Caco-2 (cell line): ENCODE measurements at regions not wholly inside any gene's neighbourhood (a gene's known extent, or its start where the extent isn't known, plus 50 kb on each side); places are given as distances from the start of the nearest gene placed in this dataset.
"Not testable (repeated sequence)": the region's sequence is repeated elsewhere in the genome, so short reads cannot be mapped to it uniquely, and the experiment has no call there.

ENCODE experiments used
- BruUV-seq: library from RNA; stranded (reverse); fragments of 400-500 nt; replicated peaks from 2 replicates; lab custom pipeline; 2021; lab: Mats Ljungman, UMichigan
- CTCF ChIA-PET: fragments of 300-600 bp; sonication (Branson Sonifier 250); formaldehyde crosslinking; loops from one replicate; lab custom pipeline; 2022; ENCODE audit warnings: antibody characterized with exemption; lab: Charles Lee
- POLR2A ChIA-PET: fragments of 300-600 bp; sonication (Branson Sonifier 250); formaldehyde crosslinking; loops from one replicate; lab custom pipeline; 2022; ENCODE audit warnings: antibody characterized with exemption; lab: Charles Lee
- DNase-seq, 2 experiments: peaks; one replicate each; pipeline versions ENCODE4 v3.0.0 to v3.0.0-alpha.2; 2020 to 2022
- H3K27me3 ChIP-seq: replicated peaks from 2 replicates; pipeline ENCODE4 v1.6.0; 2011; ENCODE audit warnings: low read length; ENCODE audit not compliant: control insufficient read depth, insufficient read depth
- H3K36me3 ChIP-seq: 2 replicates; pipeline ENCODE4 v1.5.1; 2011; ENCODE audit warnings: low read length; ENCODE audit not compliant: control insufficient read depth, insufficient read depth
- H3K4me1 ChIP-seq: fragments of 250-450 bp; sonication (Bioruptor Pico); 2 replicates; pipeline ENCODE4 v1.5.1; 2020; ENCODE audit warnings: mild to moderate bottlenecking
- H3K4me3 ChIP-seq: 2 replicates; pipeline ENCODE4 v1.5.1; 2011; ENCODE audit warnings: low read depth, mild to moderate bottlenecking, control low read depth, low read length
- H3K9me3 ChIP-seq: fragments of 250-450 bp; sonication (Bioruptor Pico); 2 replicates; pipeline ENCODE4 v1.5.1; 2020; ENCODE audit warnings: mild to moderate bottlenecking, moderate library complexity
- H3K27ac Mint-ChIP-seq: one replicate; pipeline ENCODE4 v1.8.0; 2022; ENCODE audit warnings: mixed read lengths; ENCODE audit not compliant: unreplicated experiment
- H3K27me3 Mint-ChIP-seq: one replicate; pipeline ENCODE4 v1.8.0; 2022; ENCODE audit warnings: mixed read lengths; ENCODE audit not compliant: insufficient read depth, unreplicated experiment
- H3K36me3 Mint-ChIP-seq: one replicate; pipeline ENCODE4 v1.8.0; 2022; ENCODE audit warnings: mild to moderate bottlenecking, mixed read lengths; ENCODE audit not compliant: insufficient read depth, unreplicated experiment
- H3K4me1 Mint-ChIP-seq: one replicate; pipeline ENCODE4 v1.8.0; 2022; ENCODE audit warnings: low read depth, mixed read lengths; ENCODE audit not compliant: unreplicated experiment
- H3K4me3 Mint-ChIP-seq: one replicate; pipeline ENCODE4 v1.8.0; 2022; ENCODE audit warnings: mild to moderate bottlenecking, moderate library complexity, mixed read lengths; ENCODE audit not compliant: unreplicated experiment
- H3K9me3 Mint-ChIP-seq: one replicate; pipeline ENCODE4 v1.8.0; 2022; ENCODE audit warnings: mixed read lengths; ENCODE audit not compliant: unreplicated experiment
- intact Hi-C: fragments of 100-400 bp; cut with micrococcal nuclease; formaldehyde crosslinking; loops from one replicate; pipeline ENCODE4 v1.10.0; 2022; ENCODE audit not compliant: unreplicated experiment
- TF ChIP-seq, protein P1 (sequence below), 2 experiments: fragments of 200-600 bp in 1 of 2; IDR thresholded peaks; 1 replicate in 1 of 2; 2 replicates in 1 of 2; pipeline versions ENCODE4 v1.5.1 to v1.8.0; 2011 to 2022; ENCODE audit warnings: antibody characterized with exemption in 1 of 2, control low read depth in 1 of 2, inconsistent platforms in 1 of 2, low read depth in 1 of 2, low read length in 1 of 2, mild to moderate bottlenecking in 1 of 2, moderate library complexity in 1 of 2; ENCODE audit not compliant: insufficient read depth in 1 of 2, severe bottlenecking in 1 of 2, unreplicated experiment in 1 of 2

DNA sequence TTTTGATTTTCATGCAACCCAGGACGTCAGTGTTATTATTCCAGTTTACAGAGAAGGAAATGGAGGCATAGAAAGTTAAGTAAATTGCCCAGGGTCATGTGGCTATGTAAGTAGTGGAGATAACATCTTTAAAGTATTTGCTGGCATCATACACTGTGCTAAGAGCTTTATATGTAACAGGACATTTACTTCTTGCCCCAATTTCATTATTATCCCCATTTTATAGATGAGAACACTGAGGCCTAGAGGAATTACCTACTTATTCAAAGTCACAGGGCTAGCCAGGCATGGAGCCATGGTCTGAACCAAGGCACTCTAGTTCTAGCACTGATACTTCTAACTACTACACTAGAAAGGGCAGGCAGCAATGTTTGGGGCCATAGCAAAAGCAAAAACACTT, 107.3 kb upstream of the ANKRD28 start:
- Histone ChIP-seq H3K27me3 (no peaks in the 10 kb centered on the region), H3K36me3 (no peaks in the 10 kb centered on the region), H3K4me3 (no peak overlapping the region), H3K9me3 (no peaks in the 10 kb centered on the region), H3K4me1 (no peaks in the 10 kb centered on the region)
- no peak overlapping the region for H3K27ac Mint-ChIP-seq
- no peak for DNase-seq
- intact Hi-C loops: no loop called here
- POLR2A ChIA-PET: no interaction called here
- BruUV-seq: no TSS peak
- TF ChIP-seq, protein P1, sequence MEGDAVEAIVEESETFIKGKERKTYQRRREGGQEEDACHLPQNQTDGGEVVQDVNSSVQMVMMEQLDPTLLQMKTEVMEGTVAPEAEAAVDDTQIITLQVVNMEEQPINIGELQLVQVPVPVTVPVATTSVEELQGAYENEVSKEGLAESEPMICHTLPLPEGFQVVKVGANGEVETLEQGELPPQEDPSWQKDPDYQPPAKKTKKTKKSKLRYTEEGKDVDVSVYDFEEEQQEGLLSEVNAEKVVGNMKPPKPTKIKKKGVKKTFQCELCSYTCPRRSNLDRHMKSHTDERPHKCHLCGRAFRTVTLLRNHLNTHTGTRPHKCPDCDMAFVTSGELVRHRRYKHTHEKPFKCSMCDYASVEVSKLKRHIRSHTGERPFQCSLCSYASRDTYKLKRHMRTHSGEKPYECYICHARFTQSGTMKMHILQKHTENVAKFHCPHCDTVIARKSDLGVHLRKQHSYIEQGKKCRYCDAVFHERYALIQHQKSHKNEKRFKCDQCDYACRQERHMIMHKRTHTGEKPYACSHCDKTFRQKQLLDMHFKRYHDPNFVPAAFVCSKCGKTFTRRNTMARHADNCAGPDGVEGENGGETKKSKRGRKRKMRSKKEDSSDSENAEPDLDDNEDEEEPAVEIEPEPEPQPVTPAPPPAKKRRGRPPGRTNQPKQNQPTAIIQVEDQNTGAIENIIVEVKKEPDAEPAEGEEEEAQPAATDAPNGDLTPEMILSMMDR (IDR thresholded peaks at IDR 0.05; ENCODE audit: insufficient read depth in 1 of 2, low read depth in 1 of 2, low read length in 1 of 2, severe bottlenecking in 1 of 2, unreplicated experiment in 1 of 2): no peak
- CTCF ChIA-PET: no interaction called here
- no peak overlapping the region for H3K4me3 Mint-ChIP-seq
- H3K9me3 Mint-ChIP-seq: peaks cover under 1% of the 10 kb centered on the region
- no peaks in the 10 kb centered on the region for H3K27me3 Mint-ChIP-seq
- no peaks in the 10 kb centered on the region for H3K4me1 Mint-ChIP-seq
- H3K36me3 Mint-ChIP-seq: no peaks in the 10 kb centered on the region

DNA sequence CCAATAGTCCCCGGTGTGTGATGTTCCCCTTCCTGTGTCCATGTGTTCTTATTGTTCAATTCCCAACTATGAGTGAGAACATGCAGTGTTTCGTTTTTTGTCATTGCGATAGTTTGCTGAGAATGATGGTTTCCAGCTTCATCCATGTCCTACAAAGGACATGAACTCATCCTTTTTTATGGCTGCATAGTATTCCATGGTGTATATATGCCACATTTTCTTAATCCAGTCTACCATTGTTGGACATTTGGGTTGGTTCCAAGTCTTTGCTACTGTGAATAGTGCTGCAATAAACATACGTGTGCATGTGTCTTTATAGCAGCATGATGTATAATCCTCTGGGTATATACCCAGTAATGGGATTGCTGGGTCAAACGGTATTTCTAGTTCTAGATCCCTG, 109.6 kb upstream of the ANKRD28 start:
- H3K4me1 ChIP-seq, CTCF ChIA-PET, H3K27me3 ChIP-seq, H3K27me3 Mint-ChIP-seq, H3K27ac Mint-ChIP-seq, H3K4me3 ChIP-seq, BruUV-seq, DNase-seq, H3K36me3 Mint-ChIP-seq, intact Hi-C loops, H3K9me3 ChIP-seq, POLR2A ChIA-PET, H3K36me3 ChIP-seq, H3K4me3 Mint-ChIP-seq, H3K4me1 Mint-ChIP-seq: not testable (repeated sequence)
- peaks cover 19% of the 10 kb centered on the region for H3K9me3 Mint-ChIP-seq

DNA sequence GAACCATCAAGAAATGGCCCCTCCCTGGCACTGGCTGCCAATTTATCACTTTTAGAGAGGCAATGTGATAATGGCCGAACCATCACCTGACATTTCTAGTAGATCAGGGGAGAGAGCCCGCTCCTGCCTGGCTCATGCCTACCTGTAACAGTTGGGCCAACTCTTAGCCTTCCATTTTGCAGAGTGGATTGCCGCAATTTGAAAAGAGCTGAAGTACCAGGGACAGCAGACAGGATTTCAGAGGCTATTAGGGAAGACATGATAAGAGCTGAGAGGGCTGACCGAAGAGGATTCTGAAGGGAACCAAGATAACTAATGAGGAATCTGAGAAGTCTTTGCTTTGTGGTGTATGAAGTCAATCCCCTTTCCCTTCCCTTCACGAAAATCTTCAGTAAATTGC, 121.2 kb upstream of the ANKRD28 start:
- no peaks in the 10 kb centered on the region for H3K36me3 Mint-ChIP-seq
- TF ChIP-seq, protein P1 (IDR thresholded peaks at IDR 0.05; ENCODE audit: insufficient read depth in 1 of 2, low read depth in 1 of 2, low read length in 1 of 2, severe bottlenecking in 1 of 2, unreplicated experiment in 1 of 2): no peak
- H3K4me1 Mint-ChIP-seq: no peaks in the 10 kb centered on the region
- no peaks in the 10 kb centered on the region for H3K9me3 ChIP-seq
- ChIA-PET POLR2A (no interaction called here), CTCF (no interaction called here)
- DNase-seq: no peak
- intact Hi-C loops: no loop called here
- no peaks in the 10 kb centered on the region for H3K4me1 ChIP-seq
- H3K36me3 ChIP-seq: no peaks in the 10 kb centered on the region
- no peak overlapping the region for H3K27ac Mint-ChIP-seq
- H3K9me3 Mint-ChIP-seq: peaks cover 4% of the 10 kb centered on the region
- no TSS peak for BruUV-seq
- no peak overlapping the region for H3K4me3 ChIP-seq
- peaks cover 6% of the 10 kb centered on the region for H3K27me3 Mint-ChIP-seq
- H3K27me3 ChIP-seq: no peaks in the 10 kb centered on the region
- H3K4me3 Mint-ChIP-seq: no peak overlapping the region

DNA sequence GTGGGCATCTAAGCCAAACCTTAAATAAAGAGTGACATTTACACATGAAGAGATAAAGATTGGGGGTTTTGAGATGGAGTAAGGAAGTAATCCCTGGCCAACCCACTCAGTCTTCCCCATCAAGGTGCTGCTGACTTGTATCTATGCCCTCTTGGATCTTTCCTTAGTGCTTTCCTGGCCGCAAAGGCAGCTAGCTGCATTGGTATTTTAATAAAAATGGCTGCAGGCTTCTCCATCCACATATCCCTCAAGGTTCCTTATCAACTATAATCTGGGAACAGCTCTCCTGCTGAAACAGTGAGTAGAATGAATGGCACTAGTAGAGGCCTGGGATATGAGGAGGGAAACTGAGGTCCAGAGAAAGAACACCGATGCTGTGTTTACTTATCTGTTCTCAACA, 122.2 kb upstream of the ANKRD28 start:
- DNase-seq: no peak
- ChIA-PET POLR2A (no interaction called here), CTCF (no interaction called here)
- no peak overlapping the region for H3K27ac Mint-ChIP-seq
- no peak overlapping the region for H3K4me3 Mint-ChIP-seq
- H3K9me3 Mint-ChIP-seq: no peaks in the 10 kb centered on the region
- intact Hi-C loops: no loop called here
- no TSS peak for BruUV-seq
- Histone ChIP-seq H3K4me1 (no peaks in the 10 kb centered on the region), H3K36me3 (no peaks in the 10 kb centered on the region), H3K9me3 (no peaks in the 10 kb centered on the region), H3K27me3 (no peaks in the 10 kb centered on the region), H3K4me3 (no peak overlapping the region)
- TF ChIP-seq, protein P1 (IDR thresholded peaks at IDR 0.05; ENCODE audit: insufficient read depth in 1 of 2, low read depth in 1 of 2, low read length in 1 of 2, severe bottlenecking in 1 of 2, unreplicated experiment in 1 of 2): no peak
- peaks cover 6% of the 10 kb centered on the region for H3K27me3 Mint-ChIP-seq
- H3K4me1 Mint-ChIP-seq: no peaks in the 10 kb centered on the region
- H3K36me3 Mint-ChIP-seq: no peaks in the 10 kb centered on the region
